HepG2 (cell line): ENCODE measurements at regions not wholly inside any gene's neighbourhood (a gene's known extent, or its start where the extent isn't known, plus 50 kb on each side); places are given as distances from the start of the nearest gene placed in this dataset.

Experiments
- ATAC-seq: fragments of 200-7000 bp; cut with Tn5 transposase; 3 replicates; pipeline ENCODE4 v1.9.1; 2020; ENCODE audit warnings: mild to moderate bottlenecking, moderate library complexity
- BruUV-seq: library from RNA; stranded (reverse); fragments of 400-500 nt; replicated peaks from 2 replicates; lab custom pipeline; 2021; lab: Mats Ljungman, UMichigan
- CTCF ChIA-PET: fragments of 300-600 bp; formaldehyde crosslinking; extraction: SDS; loops from one replicate; lab custom pipeline; 2021; ENCODE audit warnings: low total read pairs, inconsistent platforms, low intra/inter-chr PET ratio; lab: Yijun Ruan, JAX
- POLR2A ChIA-PET: fragments of 350-600 bp; sonication (Branson Sonifier 250); formaldehyde crosslinking; loops from one replicate; lab custom pipeline; 2020; ENCODE audit warnings: antibody characterized with exemption, inconsistent platforms; lab: Yijun Ruan, JAX
- DNase-seq: peaks from one replicate; pipeline ENCODE4 v3.0.0-alpha.2; 2015; ENCODE audit warnings: low spot score
- FAIRE-seq: peaks from 3 replicates; lab custom pipeline; 2011; peaks lifted over from hg19 to GRCh38; lab: Jason Lieb, UNC
- H2AFZ ChIP-seq: one replicate; pipeline ENCODE4 v1.6.1; 2011; ENCODE audit warnings: low read length, inconsistent platforms
- H3K27ac ChIP-seq: fragments of 300-600 bp; 3 replicates; pipeline ENCODE4 v1.8.0; 2011; ENCODE audit warnings: mixed run types, mild to moderate bottlenecking, mixed read lengths, low read length, inconsistent platforms; ENCODE audit not compliant: insufficient read depth; ENCODE audit errors: extremely low read length
- H3K27me3 ChIP-seq, 2 experiments: fragments of 200-600 bp in 1 of 2; 2 replicates in 1 of 2; 3 replicates in 1 of 2; pipeline versions ENCODE4 v1.6.0 to v1.8.0; 2011; ENCODE audit warnings: low read length in 2 of 2, mild to moderate bottlenecking in 2 of 2, moderate library complexity in 2 of 2, inconsistent platforms in 1 of 2; ENCODE audit not compliant: insufficient read depth in 2 of 2, control insufficient read depth in 1 of 2
- H3K36me3 ChIP-seq, 2 experiments: fragments of 200-600 bp in 1 of 2; replicated peaks in 1 of 2; 2 replicates in 1 of 2; 3 replicates in 1 of 2; pipeline versions ENCODE4 v1.5.1 to v1.8.0; 2011; ENCODE audit warnings: low read length in 2 of 2, inconsistent platforms in 1 of 2; ENCODE audit not compliant: insufficient read depth in 2 of 2, control insufficient read depth in 1 of 2
- H3K4me1 ChIP-seq: 2 replicates; pipeline ENCODE4 v1.5.1; 2012; ENCODE audit warnings: low read length, inconsistent platforms; ENCODE audit not compliant: insufficient read depth
- H3K4me2 ChIP-seq: 2 replicates; pipeline ENCODE4 v1.6.0; 2011; ENCODE audit warnings: low read depth, low read length, inconsistent platforms
- H3K4me3 ChIP-seq, 3 experiments: fragments of 200-600 bp in 1 of 3; sonication (generic), shearing (Covaris generic) in 1 of 3; replicated peaks in 1 of 3; 2 replicates each; pipeline ENCODE4 v1.5.1; 2011 to 2016; ENCODE audit warnings: low read length in 3 of 3, inconsistent platforms in 2 of 3, low read depth in 2 of 3, mild to moderate bottlenecking in 2 of 3, control low read depth in 1 of 3, mixed read lengths in 1 of 3; ENCODE audit not compliant: insufficient read depth in 1 of 3
- H3K79me2 ChIP-seq: one replicate; pipeline ENCODE4 v1.6.1; 2011; ENCODE audit warnings: low read length, inconsistent platforms; ENCODE audit not compliant: insufficient read depth
- H3K9ac ChIP-seq: 2 replicates; pipeline ENCODE4 v1.6.0; 2011; ENCODE audit warnings: mild to moderate bottlenecking, low read depth, low read length, inconsistent platforms; ENCODE audit not compliant: insufficient read depth
- H3K9me3 ChIP-seq: 2 replicates; pipeline ENCODE4 v1.5.1; 2012; ENCODE audit warnings: mild to moderate bottlenecking, low read length
- H4K20me1 ChIP-seq: 2 replicates; pipeline ENCODE4 v1.6.0; 2011; ENCODE audit warnings: inconsistent platforms, mild to moderate bottlenecking, low read length, moderate library complexity; ENCODE audit not compliant: insufficient read depth
- KIAA2018 ChIP-seq: sonication (generic); formaldehyde crosslinking; IDR thresholded peaks from 2 replicates; pipeline ENCODE4 v1.5.0; 2020; ENCODE audit warnings: mild to moderate bottlenecking, missing genetic modification reagents, borderline replicate concordance
- MYNN ChIP-seq: sonication (generic); formaldehyde crosslinking; IDR thresholded peaks from 2 replicates; pipeline ENCODE4 v1.4.0; 2020; ENCODE audit warnings: mild to moderate bottlenecking, low read depth, missing genetic modification reagents
- ZNF501 ChIP-seq: sonication (generic); formaldehyde crosslinking; IDR thresholded peaks from 2 replicates; pipeline ENCODE4 v1.5.1; 2020; ENCODE audit warnings: mild to moderate bottlenecking, moderate library complexity, missing genetic modification reagents
- ZNF746 ChIP-seq: sonication (generic); formaldehyde crosslinking; IDR thresholded peaks from 2 replicates; pipeline ENCODE4 v1.8.0; 2022; ENCODE audit warnings: mild to moderate bottlenecking, missing genetic modification reagents
- WGBS: methylation state at CpG from one replicate; pipeline ENCODE4 v1.1.6; 2017; ENCODE audit warnings: low lambda C conversion rate; 5-methylcytosine and 5-hydroxymethylcytosine counted together
- in situ Hi-C: cut with HindIII; loops from 2 replicates; pipeline ENCODE4 v1.10.0; 2017; ENCODE audit warnings: low pct_unique_long_range_greater_than_20kb; ENCODE audit not compliant: extremely low pct_ligation_motif_present
- intact Hi-C: fragments of 100-400 bp; cut with micrococcal nuclease; formaldehyde crosslinking; loops from one replicate; pipeline ENCODE4 v1.10.0; 2022; ENCODE audit not compliant: unreplicated experiment
- TF ChIP-seq, protein P1 (sequence below): IDR thresholded peaks from 2 replicates; pipeline ENCODE4 v1.6.1; 2016
- TF ChIP-seq, protein P2 (sequence below): sonication (generic); formaldehyde crosslinking; conservative IDR thresholded peaks from 2 replicates; pipeline ENCODE4 v1.4.0; 2020; ENCODE audit warnings: missing genetic modification reagents

DNA sequence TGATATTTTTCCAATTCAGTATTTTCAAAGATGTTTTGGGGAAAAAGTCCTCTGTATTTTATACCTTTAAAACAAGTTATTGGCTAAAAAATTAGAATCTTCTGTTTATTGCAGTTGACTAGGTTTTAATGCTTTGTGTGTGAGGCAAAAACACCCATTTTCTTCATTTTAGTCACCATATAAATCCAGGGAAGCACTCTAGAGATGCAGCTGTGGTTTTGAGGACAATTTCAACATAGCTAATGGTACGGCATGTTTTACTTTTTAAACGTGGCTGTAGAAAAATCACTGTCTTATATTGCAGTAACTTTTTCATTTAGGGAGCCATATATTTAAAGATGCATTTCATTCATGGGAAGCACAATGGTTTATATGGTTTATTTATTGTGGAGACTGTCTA is 129.1 kb upstream of the PITX2 start:
- Histone ChIP-seq H3K4me1 (no peaks in the 10 kb centered on the region), H3K4me2 (no peak overlapping the region), H3K9ac (no peak overlapping the region), H3K4me3 (no peak overlapping the region), H3K36me3 (no peaks in the 10 kb centered on the region), H3K79me2 (no peaks in the 10 kb centered on the region)
- ATAC-seq: no peak
- 3% methylated on average over 2 of the region's 2 CpGs for WGBS
- BruUV-seq: no TSS peak
- no peak for FAIRE-seq
- POLR2A ChIA-PET: no interaction called here
- TF ChIP-seq ZNF746 (CRISPR knock-in tag): no peak
- TF ChIP-seq, protein P1, sequence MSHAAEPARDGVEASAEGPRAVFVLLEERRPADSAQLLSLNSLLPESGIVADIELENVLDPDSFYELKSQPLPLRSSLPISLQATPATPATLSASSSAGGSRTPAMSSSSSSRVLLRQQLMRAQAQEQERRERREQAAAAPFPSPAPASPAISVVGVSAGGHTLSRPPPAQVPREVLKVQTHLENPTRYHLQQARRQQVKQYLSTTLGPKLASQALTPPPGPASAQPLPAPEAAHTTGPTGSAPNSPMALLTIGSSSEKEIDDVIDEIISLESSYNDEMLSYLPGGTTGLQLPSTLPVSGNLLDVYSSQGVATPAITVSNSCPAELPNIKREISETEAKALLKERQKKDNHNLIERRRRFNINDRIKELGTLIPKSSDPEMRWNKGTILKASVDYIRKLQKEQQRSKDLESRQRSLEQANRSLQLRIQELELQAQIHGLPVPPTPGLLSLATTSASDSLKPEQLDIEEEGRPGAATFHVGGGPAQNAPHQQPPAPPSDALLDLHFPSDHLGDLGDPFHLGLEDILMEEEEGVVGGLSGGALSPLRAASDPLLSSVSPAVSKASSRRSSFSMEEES (CRISPR knock-in tag): no peak
- TF ChIP-seq, all 625 proteins: peak for 0
- H3K27me3 ChIP-seq: no peaks in the 10 kb centered on the region; a peak in 1 of 5 replicates
- CTCF ChIA-PET: no interaction called here
- H2AFZ ChIP-seq: no peak overlapping the region
- intact Hi-C loops: no loop called here
- H3K9me3 ChIP-seq: no peaks in the 10 kb centered on the region
- in situ Hi-C loops: no loop called here
- no peaks in the 10 kb centered on the region for H4K20me1 ChIP-seq
- H3K27ac ChIP-seq: no peak overlapping the region
- no peak for DNase-seq

GRCh38 chr4:110753466-110753865 is 130.6 kb upstream of the PITX2 start:
- no peaks in the 10 kb centered on the region for H3K79me2 ChIP-seq
- no peak for FAIRE-seq
- no TSS peak for BruUV-seq
- H3K9me3 ChIP-seq: no peaks in the 10 kb centered on the region
- H3K27ac ChIP-seq: no peak overlapping the region
- intact Hi-C loops (no loop called here), in situ Hi-C loops (no loop called here)
- H3K4me2 ChIP-seq: no peak overlapping the region
- no peaks in the 10 kb centered on the region for H3K36me3 ChIP-seq
- ChIA-PET POLR2A (no interaction called here), CTCF (no interaction called here)
- H3K4me1 ChIP-seq: no peaks in the 10 kb centered on the region
- H3K9ac ChIP-seq: no peak overlapping the region
- 3% methylated on average over 3 of the region's 3 CpGs for WGBS
- no peak overlapping the region for H2AFZ ChIP-seq
- no peaks in the 10 kb centered on the region for H4K20me1 ChIP-seq
- H3K27me3 ChIP-seq: no peaks in the 10 kb centered on the region; a peak in 1 of 5 replicates
- no peak overlapping the region for H3K4me3 ChIP-seq
- DNase-seq: no peak
- no peak for ATAC-seq
- TF ChIP-seq MYNN (CRISPR knock-in tag) (no peak), ZNF501 (no peak), KIAA2018 (CRISPR knock-in tag) (no peak)
- TF ChIP-seq, protein P2, sequence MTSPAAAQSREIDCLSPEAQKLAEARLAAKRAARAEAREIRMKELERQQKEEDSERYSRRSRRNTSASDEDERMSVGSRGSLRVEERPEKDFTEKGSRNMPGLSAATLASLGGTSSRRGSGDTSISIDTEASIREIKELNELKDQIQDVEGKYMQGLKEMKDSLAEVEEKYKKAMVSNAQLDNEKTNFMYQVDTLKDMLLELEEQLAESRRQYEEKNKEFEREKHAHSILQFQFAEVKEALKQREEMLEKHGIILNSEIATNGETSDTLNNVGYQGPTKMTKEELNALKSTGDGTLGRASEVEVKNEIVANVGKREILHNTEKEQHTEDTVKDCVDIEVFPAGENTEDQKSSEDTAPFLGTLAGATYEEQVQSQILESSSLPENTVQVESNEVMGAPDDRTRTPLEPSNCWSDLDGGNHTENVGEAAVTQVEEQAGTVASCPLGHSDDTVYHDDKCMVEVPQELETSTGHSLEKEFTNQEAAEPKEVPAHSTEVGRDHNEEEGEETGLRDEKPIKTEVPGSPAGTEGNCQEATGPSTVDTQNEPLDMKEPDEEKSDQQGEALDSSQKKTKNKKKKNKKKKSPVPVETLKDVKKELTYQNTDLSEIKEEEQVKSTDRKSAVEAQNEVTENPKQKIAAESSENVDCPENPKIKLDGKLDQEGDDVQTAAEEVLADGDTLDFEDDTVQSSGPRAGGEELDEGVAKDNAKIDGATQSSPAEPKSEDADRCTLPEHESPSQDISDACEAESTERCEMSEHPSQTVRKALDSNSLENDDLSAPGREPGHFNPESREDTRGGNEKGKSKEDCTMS: no peak
